ENCODE measurements at regions not wholly inside any gene's neighbourhood (a gene's known extent, or its start where the extent isn't known, plus 50 kb on each side); places are given as distances from the start of the nearest gene placed in this dataset.

GRCh38 chr18:25433590-25433989 is 81.6 kb upstream of the ZNF521 start:
- TF ChIP-seq CTCF (conservative IDR thresholded peaks at IDR 0.05) (no peak), ZFX (IDR thresholded peaks at IDR 0.05) (no peak)
